Stomach smooth muscle (tissue), 2 donors: ENCODE measurements at regions not wholly inside any gene's neighbourhood (a gene's known extent, or its start where the extent isn't known, plus 50 kb on each side); places are given as distances from the start of the nearest gene placed in this dataset.
"Not testable (repeated sequence)": the region's sequence is repeated elsewhere in the genome, so short reads cannot be mapped to it uniquely, and the experiment has no call there.

Experiments used
- H3K27ac ChIP-seq: one replicate; pipeline ENCODE4 v1.7.0; 2013; ENCODE audit warnings: mild to moderate bottlenecking, low read length, inconsistent platforms
- H3K27me3 ChIP-seq, 2 donors: one replicate each; pipeline ENCODE4 v1.7.0; 2013; ENCODE audit warnings: low read length in 2 of 2; ENCODE audit not compliant: insufficient read depth in 2 of 2, control insufficient read depth in 1 of 2
- H3K36me3 ChIP-seq, 2 donors: one replicate each; pipeline ENCODE4 v1.7.0; 2013; ENCODE audit warnings: low read length in 2 of 2; ENCODE audit not compliant: control insufficient read depth in 2 of 2, insufficient read depth in 2 of 2
- H3K4me1 ChIP-seq: one replicate; pipeline ENCODE4 v1.7.0; 2013; ENCODE audit warnings: low read length; ENCODE audit not compliant: control insufficient read depth, insufficient read depth
- H3K4me3 ChIP-seq, 2 donors: one replicate each; pipeline ENCODE4 v1.7.0; 2013; ENCODE audit warnings: low read length in 2 of 2
- H3K9ac ChIP-seq, 2 donors: one replicate each; pipeline ENCODE4 v1.7.0; 2013; ENCODE audit warnings: low read length in 2 of 2, mild to moderate bottlenecking in 1 of 2
- H3K9me3 ChIP-seq, 2 donors: one replicate each; pipeline ENCODE4 v1.7.0; 2013; ENCODE audit warnings: low read length in 2 of 2; ENCODE audit not compliant: control insufficient read depth in 2 of 2
- donor health status: healthy.
- donor health status: Pancreatic carcinoma.

DNA sequence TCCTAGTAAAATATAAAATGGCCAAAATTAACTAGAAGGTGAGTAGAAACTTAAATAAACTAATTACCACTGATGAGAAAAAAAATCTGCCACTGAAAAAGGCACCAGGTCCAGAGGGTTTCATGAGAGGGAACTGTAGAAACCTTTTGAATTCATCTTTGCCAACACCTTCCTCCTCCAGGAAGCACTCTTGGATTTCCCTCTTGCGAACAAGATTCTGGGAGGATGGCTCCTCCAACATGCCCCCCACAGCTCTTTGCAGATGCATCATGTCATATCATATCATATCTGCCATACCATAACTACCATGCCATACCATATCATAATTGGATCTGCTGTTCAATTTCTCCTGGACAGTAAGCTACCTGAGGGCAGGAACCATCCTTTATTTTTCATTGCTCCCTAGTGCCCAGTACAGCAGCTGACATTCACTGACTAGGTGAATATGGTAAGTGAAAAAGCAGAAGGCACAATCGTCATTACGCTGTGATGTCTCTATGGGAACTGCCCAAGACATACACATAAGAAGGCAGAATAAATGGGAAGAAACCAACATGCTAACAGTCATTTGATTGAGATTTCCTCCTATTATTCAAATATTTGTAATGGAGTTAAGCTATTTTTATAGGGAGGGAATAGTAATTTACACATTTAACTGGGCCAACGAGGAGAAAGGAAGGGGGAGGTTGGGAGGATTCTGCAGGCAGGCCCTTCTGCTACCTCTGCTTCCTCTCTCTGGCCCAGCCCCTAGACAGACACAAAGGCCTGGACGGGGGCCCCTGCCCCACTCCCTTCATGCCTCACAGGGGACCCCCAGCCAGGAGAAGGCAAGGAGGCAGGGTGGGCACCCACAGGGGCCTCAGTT, 110.1 kb upstream of the SMURF2 start:
- H3K27ac ChIP-seq, result no peak overlapping the region
- H3K9me3 ChIP-seq, result no peaks in the 10 kb centered on the region
- no peak overlapping the region for H3K4me3 ChIP-seq
- H3K9ac ChIP-seq, result no peak overlapping the region
- H3K4me1 ChIP-seq, result peaks cover 10% of the 10 kb centered on the region
- no peaks in the 10 kb centered on the region for H3K36me3 ChIP-seq
- H3K27me3 ChIP-seq, result no peaks in the 10 kb centered on the region

DNA sequence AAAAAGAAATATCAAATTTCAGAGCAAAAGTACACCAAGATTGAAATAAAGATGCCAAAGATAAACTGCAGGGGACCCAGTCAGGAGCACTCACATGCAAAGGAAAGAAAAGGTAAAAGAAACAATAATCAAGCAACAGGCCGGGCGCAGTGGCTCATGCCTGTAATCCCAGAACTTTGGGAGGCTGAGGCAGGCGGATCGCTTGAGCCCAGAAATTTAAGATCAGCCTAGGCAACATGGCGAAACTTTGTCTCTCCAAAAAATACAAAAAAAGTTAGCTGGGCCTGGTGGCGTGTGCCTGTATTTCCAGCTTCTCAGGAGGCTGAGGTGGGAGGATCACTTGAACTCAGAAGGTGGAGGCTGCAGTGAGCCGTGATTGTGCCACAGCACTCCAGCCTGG, 107.6 kb upstream of the SMURF2 start:
- Histone ChIP-seq H3K4me3 (no peak overlapping the region), H3K4me1 (no peaks in the 10 kb centered on the region), H3K27ac (no peak overlapping the region), H3K27me3 (no peaks in the 10 kb centered on the region), H3K36me3 (no peaks in the 10 kb centered on the region), H3K9ac (no peak overlapping the region), H3K9me3 (no peaks in the 10 kb centered on the region)

DNA sequence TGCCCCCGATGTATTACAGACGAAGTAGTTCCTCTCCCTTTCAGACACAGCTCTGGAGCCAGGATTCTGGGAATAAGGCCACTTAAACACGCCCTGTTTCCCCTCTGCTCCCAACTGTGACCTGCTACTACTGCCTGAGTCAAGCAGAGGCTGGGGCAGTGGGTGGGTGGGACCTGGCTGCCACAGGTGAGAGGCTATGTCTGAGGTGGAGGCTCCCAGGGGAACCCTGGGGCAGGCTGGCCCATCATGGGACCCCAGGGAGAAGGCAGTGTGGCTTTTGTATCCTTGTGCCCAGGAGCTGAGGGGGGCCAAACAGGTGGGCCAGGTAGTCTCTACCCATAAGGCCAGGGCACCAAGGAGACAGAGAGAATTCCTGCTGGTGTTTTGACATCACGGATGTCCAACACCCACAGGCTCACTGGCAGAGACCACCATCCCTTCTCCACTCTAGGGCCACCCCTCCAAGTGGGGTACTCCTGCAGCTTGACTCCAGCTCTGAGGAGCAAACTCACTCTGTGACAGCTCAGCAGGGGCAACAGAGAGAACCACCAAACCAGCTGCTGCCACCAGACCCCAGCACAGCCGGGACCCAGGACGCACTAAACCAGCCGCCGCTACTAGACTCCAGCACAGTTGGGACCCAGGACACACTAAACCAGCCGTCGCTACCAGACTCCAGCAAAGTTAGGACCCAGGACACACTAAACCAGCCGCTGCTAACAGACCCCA, 105.3 kb upstream of the SMURF2 start:
- no peaks in the 10 kb centered on the region for H3K4me1 ChIP-seq
- H3K27me3 ChIP-seq, result no peaks in the 10 kb centered on the region
- H3K4me3 ChIP-seq, result no peak overlapping the region
- H3K27ac ChIP-seq, result no peak overlapping the region
- no peak overlapping the region for H3K9ac ChIP-seq
- peaks cover 0 to 2% of the 10 kb centered on the region in 2 donors for H3K36me3 ChIP-seq
- no peaks in the 10 kb centered on the region for H3K9me3 ChIP-seq

DNA sequence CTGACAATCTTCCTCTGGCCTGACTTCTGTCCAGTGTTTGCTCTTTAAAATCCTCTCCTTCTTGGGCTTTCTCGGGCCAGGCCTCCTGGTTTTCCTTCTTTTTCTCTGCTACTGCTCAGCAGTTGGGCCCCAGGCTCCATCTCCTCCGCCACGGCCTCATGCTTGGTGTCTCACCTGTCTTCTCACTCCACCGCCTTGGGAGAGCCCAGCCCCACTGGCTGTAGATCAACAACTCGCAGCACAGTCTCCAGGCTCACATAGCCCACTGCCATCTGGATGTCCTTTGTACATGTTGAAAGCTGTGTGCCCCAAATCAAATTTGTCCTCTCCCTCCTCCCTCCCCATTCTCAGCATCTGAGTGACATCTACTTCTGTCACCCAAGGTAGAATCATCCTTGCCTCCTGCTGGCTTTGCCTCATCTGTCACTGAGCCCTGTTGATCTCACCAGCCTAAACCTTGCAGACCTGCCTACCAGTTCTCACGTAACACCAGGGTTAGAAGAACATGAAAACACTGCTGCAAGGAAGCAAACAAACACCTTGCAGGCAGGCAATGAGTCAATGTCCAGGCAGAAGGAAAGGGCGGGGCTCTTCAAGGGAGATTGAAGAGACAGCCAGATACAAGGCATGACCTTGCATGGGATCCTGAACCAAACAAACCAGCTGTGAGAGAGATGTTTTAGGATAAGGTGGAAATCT, 103.2 kb upstream of the SMURF2 start:
- H3K4me1 ChIP-seq, result no peaks in the 10 kb centered on the region
- no peak overlapping the region for H3K4me3 ChIP-seq
- H3K9me3 ChIP-seq, result no peaks in the 10 kb centered on the region
- no peaks in the 10 kb centered on the region for H3K27me3 ChIP-seq
- H3K36me3 ChIP-seq, result peaks cover 0 to 2% of the 10 kb centered on the region in 2 donors
- H3K27ac ChIP-seq, result no peak overlapping the region
- H3K9ac ChIP-seq, result no peak overlapping the region

DNA sequence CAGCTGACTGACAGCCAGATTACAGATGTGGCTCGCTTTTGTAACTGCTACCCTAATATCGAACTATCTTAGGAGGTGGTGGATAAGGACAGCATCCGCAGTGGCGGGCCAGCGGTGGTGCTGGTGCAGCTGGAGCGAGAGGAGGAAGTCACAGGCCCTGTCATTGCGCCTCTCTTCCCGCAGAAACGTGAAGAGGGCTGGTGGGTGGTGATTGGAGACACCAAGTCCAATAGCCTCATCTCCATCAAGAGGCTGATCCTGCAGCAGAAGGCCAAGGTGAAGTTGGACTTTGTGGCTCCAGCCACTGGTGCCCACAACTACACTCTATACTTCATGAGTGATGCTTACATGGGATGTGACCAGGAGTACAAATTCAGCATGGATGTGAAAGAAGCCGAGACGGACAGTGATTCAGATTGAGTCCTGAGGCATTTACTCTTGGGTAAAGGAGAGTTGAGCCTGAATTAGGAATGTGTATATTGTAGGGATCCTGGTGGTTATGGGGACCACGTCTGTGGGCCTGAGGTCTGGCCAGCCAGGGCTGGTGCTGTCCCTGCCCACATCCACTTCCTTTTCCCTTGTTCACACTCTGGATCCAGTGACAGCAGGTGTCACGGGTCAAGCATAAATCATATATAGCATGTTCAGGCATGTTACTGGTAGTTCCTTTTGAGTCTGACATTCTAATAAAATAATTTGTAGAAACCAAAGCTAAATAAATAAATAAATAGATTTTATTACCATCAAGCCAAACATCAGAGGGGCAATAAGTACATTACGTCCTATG, 89.0 kb upstream of the SMURF2 start:
- peaks cover 5 to 6% of the 10 kb centered on the region in 2 donors for H3K36me3 ChIP-seq
- H3K4me1 ChIP-seq, result no peaks in the 10 kb centered on the region
- no peaks in the 10 kb centered on the region for H3K27me3 ChIP-seq
- H3K27ac ChIP-seq, result no peak overlapping the region
- H3K9me3 ChIP-seq, result no peaks in the 10 kb centered on the region
- no peak overlapping the region for H3K9ac ChIP-seq
- no peak overlapping the region for H3K4me3 ChIP-seq

DNA sequence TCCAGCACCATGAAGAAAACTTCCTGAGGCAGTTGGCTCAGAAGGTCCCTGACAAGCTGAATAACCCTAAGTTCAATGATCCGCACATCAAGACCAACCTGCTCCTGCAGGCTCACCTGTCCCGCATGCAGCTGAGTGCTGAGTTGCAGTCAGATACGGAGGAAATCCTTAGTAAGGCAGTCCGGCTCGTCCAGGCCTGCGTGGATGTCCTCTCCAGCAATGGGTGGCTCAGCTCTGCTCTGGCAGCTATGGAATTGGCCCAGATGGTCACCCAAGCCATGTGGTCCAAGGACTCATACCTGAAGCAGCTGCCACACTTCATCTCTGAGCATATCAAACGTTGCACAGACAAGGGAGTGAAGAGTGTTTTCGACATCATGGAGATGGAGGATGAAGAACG, 88.4 kb upstream of the SMURF2 start:
- Histone ChIP-seq H3K27me3 (no peaks in the 10 kb centered on the region), H3K9me3 (no peaks in the 10 kb centered on the region), H3K4me3 (no peak overlapping the region), H3K9ac (no peak overlapping the region), H3K4me1 (no peaks in the 10 kb centered on the region), H3K27ac (no peak overlapping the region), H3K36me3 (peaks cover under 1 to 4% of the 10 kb centered on the region in 2 donors)

DNA sequence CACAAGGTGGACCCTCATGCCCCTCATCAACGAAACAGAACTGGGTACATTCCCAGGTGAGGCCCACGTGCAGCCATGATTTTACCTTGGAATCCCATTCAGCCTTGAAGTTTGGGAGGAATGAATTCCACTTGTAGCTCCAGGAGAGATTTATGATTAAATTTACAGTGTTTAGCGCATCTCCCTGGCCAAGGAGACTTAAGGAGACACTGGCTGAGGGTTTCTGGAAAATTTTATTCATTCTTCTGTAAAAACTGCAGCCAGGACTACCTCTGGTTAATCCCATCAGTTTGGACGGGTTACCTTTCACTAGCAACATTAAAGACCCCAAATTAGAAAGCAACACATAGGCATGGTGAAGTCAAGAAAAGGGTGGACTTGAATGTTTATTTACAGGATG, 87.2 kb upstream of the SMURF2 start:
- Histone ChIP-seq H3K27me3 (no peaks in the 10 kb centered on the region), H3K9me3 (no peaks in the 10 kb centered on the region), H3K4me1 (no peaks in the 10 kb centered on the region), H3K36me3 (peaks cover 0 to 4% of the 10 kb centered on the region in 2 donors), H3K4me3 (no peak overlapping the region), H3K27ac (no peak overlapping the region), H3K9ac (no peak overlapping the region)

DNA sequence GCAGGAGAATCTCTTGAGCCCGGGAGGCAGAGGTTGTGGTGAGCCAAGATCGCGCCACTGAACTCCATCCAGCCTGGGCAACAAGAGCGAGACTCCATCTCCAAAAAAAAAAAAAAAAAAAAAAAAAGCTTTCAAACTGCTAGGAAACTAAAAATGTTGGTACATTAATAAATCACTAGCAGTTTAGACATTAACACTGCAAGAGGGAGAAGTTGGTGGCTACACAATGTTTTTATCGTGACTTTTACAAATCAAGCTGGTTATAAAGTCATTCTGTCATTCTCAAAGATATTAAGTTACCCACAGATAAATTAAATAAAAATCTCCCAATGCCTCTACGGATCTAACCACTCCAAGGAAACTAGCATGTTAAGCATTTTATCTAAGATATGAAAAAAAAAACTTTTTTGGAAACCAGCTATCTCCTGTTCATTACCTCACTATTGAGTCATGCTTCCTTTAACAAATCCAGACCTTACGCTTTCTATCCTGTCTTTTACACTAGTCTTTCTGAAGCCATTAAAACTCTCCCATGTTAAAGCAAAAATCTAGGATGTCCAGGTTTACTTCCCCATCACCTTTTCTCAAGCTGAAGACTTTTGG, 85.9 kb upstream of the SMURF2 start:
- Histone ChIP-seq H3K27ac (no peak overlapping the region), H3K27me3 (no peaks in the 10 kb centered on the region), H3K36me3 (peaks cover 0 to 4% of the 10 kb centered on the region in 2 donors)

DNA sequence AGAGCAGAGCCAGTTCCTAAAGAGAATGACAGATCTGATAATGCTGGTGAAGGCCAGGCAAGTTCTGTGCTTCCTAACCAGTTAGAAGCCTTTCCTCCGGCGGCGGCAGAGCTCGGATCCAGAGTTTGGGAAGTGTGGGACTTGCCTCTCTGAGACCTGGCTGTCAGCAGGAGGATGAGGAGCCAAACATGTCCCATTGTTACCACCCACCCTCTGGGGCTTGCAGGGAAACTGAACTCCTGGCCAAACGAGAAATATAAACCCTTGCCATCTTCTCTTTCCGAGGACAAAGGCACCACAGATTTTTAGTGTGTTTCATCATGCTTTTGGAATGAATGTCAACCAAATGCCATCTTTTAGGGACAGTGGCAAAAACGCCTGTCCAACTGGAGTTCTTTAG, 80.2 kb upstream of the SMURF2 start:
- Histone ChIP-seq H3K27me3 (no peaks in the 10 kb centered on the region), H3K27ac (peak overlapping the region; percentile 6), H3K9ac (no peak overlapping the region), H3K4me1 (peaks cover 6% of the 10 kb centered on the region), H3K4me3 (no peak overlapping the region), H3K36me3 (no peaks in the 10 kb centered on the region), H3K9me3 (no peaks in the 10 kb centered on the region)

More for the DNA sequence above, 85.9 kb upstream of the SMURF2 start:
- Histone ChIP-seq H3K9me3 (no peaks in the 10 kb centered on the region), H3K4me3 (no peak overlapping the region), H3K4me1 (no peaks in the 10 kb centered on the region), H3K9ac (no peak overlapping the region)

DNA sequence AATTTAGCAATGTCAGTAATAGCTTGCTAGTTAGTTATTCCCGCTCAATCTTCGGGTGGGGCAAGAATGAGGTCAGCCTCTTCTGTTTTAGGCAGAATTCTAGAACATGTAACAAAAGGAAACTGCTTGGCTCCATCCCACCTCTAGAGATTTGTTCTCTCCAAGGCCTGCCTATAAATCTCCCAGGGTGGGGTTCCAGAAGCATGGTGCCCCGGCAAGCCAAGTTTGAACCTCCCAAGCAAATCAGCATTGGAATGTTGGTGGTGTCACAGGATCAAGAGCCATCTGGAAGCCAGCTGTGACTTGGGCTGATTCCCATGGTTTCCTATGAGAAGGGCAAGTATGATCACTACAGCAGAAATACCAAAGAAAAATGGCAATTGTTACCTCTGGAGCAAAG, 79.8 kb upstream of the SMURF2 start:
- H3K9ac ChIP-seq, H3K9me3 ChIP-seq, H3K4me1 ChIP-seq, H3K4me3 ChIP-seq, H3K36me3 ChIP-seq, H3K27me3 ChIP-seq: not testable (repeated sequence)
- H3K27ac ChIP-seq, result peak overlapping the region; percentile 6
